Hematopoietic multipotent progenitor cell treated with erythropoietin and hydrocortisone succinate and interleukin-3 and kit ligand, for 6 days (in vitro differentiated cells): ENCODE measurements at regions not wholly inside any gene's neighbourhood (a gene's known extent, or its start where the extent isn't known, plus 50 kb on each side); places are given as distances from the start of the nearest gene placed in this dataset.
A peak's percentile ranks its signal among the peaks of the same experiment; 100 is the strongest.

ENCODE experiments used
- DNase-seq: peaks from one replicate; pipeline ENCODE4 v3.0.0-alpha.2; 2015

DNA sequence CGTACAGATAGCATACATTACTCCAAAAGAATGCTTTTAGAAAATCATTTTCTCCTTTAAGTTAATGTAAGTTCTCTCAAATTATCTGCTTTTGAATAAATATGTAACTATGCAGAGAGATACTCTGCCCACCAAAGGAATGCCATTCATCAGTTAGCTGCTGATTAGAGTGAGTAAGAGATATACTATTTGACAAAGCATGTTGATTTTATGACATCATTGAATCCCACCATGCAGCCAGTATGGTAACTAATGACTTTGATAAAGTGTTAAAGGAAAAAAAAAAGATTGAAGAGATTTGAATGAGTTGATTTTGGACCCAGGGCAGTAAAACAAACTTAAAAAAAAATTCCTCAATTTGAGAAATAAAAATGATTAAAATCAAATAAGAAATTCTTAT lies 521.5 kb downstream of the SLITRK6 start:
- no peak for DNase-seq

DNA sequence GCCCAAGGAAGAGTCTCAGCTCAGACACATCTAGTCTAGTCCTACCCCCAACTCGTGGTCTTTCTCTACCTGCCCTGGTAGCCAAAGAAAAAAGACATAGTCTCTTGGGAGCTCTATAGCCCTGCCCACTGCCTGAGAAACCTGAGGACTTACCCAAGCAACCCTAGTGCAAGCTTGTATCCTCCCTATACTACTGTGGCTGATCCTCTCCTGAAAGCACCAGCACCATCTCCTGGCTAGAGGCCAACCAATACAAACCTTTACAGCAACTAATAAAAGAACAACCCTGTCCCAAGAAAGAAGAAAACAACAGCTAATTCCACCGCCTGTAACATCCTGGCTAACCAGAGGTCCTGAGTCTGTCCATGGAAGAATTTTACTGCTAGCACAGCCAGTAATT lies 532.4 kb downstream of the SLITRK6 start:
- no peak for DNase-seq

DNA sequence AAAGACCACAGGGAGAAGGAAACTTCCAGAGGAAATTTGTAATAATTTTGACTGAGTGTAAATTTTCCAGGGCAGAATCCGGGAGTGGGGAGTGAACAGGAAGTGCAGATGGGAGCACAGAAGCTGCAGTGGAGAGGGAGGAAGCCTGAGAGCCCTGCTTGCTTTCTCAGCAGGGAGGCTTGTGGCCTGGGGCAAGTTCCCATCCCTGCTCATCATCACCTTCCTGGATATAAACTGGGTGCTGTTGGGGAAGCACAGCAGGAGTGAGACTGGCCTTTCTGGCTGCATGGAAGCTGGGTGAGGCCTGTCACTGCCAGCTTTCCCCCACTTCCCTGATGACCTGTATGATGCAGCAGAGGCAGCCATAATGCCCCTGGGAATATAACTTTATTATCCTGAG lies 532.9 kb downstream of the SLITRK6 start:
- DNase-seq: no peak

DNA sequence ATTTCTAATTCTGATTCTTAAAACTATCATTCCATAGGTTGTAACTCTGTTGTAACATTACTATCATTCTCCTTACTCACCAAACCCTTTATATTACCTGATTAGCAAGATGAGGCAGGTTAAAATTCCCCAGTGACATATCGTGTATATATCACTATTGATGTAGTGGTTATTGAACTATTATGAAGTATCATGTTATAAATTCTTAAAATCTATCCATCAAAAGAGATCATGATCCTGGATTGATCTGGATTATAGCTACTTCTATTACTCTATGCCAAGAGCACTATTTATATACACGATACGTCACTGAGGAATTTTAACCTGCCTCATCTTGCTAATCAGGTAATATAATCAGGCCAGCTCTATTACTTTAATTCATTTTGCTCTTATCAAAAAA lies 533.9 kb downstream of the SLITRK6 start:
- no peak for DNase-seq

DNA sequence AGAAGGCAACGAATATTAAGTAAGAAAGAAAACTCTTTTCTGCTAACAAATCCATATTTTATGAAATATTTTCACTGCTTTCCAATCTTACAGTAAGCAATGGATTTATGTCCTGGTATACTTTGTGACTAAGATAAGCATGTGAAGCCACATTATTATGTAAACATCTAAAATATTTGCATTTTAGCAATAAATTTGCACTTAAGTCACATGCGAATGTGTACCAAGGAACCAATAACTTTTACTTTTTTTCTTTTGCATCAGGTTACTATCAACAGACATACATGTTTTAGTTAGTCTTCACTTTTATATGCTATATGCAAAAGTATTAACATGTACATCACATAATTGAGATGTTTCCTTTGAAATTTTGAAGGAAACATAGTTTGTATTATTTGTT lies 536.7 kb downstream of the SLITRK6 start:
- no peak for DNase-seq

DNA sequence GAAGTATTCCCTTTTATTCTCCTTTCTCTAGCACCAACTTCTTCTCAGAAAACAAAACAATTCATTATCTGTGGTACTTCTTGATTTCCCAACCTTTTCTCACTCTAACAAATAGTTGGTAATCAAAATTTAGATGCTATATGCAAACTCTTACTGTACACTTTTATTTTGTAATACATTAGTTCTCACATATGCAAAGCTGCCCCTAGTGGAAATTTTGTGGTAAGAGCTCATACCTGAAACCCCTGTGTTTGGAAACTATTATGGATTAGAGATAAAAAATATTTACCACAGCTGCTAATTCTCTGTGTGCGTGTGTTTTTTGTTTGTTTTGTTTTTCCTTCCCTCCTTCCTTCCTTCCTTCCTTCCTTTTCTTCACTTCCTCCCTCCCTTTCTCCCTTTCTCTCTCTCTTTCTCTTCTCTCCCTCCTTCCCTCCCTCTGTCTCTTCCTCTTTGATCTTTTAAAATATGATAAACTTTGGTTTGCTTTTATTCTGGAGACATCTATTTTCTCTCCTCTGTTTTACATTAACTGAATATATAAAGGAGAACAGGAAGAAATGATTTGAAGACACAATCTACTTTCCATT lies 537.4 kb downstream of the SLITRK6 start:
- peak; percentile 46 for DNase-seq

DNA sequence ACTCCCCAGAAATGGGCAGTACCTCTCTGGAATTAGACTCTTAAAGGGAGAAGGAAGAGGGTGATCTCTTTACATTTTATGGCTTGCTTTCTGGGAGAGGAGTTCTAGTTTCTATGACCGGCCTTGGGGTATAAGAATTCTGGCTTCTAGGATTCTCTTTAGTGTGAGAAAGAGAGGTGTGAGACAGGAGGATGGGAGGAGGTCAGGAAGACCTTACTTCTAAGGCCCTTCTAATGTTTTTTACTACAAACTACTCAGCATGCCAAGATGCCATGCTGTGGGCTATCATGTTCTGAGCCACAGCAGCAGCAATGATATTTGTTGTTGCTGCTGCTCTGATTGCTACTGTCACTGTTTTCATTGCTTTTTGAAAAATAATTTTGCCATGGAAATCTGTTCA lies 538.3 kb downstream of the SLITRK6 start:
- no peak for DNase-seq

DNA sequence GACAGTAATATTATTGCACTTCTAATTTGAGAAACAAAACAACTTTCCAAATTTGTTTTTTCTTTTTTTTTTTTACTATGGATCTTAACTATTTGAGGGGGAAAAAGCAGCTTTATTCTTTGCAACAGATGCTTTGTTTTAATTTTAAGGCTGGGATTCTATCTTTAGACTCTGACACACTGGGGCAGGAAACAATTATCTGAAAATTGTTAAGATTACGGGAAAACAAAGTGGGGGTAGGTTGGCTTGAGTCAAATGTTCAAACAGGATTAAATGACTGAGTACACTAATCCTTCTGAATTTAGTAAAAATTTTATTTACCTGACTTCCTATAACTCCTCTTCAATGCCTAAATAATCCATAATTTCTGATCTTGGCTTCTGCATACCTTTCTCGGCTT lies 543.2 kb downstream of the SLITRK6 start:
- no peak for DNase-seq

DNA sequence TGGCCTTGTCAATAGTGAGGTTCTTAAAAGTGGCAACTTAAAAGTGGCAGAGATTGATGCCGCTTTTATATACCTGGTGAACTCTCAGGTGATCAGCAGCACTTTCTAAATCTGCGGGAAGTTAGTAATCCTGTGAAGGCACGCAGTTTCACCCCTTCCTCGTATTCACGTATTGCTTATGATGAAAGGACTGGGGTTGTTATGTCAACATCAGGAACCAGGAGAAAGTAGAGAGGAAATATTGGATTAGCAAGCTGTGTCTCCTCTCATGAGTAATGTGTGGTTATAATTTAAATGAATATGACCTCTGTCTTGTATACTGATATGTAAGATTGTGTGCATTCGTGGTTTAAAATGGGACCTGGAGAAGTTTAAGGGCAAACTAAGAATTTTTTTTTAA lies 544.6 kb downstream of the SLITRK6 start:
- DNase-seq: no peak

DNA sequence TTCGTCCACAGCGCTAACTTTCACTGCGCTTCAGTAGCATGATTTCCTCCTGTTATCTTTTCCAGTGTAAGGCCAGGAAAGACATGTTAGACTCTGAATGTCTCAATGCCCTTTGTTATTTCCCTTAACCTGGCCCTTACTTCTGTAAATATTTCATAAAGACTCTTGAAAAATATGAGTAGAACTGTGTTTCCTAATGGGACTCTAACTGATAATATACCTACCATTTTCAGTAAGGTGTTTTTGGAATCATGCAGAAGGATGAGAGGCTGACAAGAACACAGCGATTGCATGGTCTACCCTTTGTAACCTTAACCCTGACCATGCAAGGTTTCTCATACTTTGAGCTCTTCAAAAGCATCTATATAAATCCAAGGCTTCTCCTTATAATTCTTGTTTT lies 550.1 kb downstream of the SLITRK6 start:
- no peak for DNase-seq

DNA sequence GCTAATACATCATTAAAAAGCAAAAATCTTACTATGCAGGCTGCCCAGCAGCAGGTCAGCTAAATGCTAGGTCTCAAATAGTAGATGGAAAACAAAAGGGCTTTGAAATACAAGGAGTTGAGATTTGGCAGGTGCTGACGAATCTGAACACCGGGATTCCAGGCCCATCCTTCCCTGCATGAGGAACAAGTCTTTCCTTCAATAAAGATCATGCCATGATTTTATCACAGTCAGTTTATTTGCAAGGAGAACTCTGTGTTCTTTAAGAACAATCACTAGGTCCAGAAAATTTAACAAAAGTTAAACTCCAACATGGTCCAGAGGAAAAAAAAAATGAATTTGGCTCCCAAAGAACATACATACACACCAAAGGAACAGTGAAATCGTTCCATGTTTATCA lies 551.4 kb downstream of the SLITRK6 start:
- no peak for DNase-seq

DNA sequence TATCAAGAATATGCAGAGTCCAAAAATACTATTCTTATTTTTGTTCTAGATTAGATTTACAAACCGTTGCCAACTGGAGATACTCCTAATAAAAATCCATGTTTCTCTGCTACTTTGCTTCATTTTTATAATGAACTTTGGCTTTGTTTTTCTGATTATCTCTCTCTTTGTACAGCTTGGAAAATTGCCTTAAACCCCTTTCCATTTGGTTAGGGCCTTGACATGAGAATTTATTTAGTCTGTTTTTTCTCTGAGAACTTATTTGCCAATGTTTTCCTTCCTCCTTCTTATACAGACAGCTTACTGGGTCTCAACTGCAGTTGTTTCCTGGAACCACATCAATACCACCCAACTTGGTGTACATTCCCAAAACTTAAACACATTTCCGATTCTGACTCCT lies 555.4 kb downstream of the SLITRK6 start:
- DNase-seq: no peak

DNA sequence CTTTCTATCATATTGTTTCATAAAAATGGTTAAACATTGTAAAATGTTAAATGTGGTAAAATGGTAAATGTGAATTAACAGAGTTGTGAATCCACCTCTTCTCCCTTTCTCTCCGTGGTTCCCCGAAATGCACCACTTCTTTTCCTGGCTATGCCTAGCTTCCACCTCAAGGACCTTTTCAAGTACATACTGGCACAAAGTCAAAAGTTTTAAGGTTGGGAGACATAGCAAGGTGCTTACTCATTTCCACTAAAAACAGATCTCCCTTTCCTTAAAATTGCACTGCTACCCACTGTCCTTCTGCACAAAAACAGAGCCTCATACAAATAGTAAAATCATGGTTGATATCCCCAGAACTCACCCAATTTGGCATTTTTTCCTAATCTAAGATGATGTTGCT lies 558.2 kb downstream of the SLITRK6 start:
- no peak for DNase-seq

DNA sequence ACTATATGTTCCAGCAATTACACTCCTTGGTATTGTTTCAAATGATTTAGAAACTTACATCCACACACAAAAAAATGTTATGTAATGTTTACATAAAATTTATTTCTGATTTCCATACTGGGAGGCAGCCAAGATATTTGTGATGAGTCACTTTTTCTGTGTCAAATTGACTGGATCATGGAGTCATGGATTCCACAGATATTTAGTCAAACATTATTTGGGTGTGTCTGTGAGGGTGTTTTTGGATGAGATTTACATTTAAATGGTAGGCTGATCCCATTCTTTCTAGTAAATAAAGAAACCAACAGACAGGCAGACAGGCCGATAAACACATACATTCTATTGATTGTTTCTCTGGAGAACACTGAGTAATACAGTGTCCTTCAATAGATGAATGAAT lies 562.8 kb downstream of the SLITRK6 start:
- no peak for DNase-seq

DNA sequence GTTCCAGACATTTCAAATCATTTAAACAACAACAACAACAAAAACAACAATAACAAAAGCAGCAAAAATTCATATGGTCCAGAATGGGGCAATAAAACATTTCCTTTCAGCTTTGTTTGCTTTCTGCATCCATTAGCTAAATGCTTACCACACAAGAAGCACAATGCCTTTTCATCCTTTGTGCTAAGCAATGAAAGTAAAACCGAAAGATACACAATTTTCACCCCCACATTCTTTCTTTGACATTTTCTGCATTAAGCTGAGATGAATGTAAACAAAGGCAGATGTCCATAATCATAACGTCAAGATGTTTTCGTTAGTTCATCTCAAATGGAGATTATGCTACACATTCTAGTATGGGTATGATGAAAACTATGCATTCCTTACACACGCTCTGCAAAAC lies 568.5 kb downstream of the SLITRK6 start:
- DNase-seq: no peak

DNA sequence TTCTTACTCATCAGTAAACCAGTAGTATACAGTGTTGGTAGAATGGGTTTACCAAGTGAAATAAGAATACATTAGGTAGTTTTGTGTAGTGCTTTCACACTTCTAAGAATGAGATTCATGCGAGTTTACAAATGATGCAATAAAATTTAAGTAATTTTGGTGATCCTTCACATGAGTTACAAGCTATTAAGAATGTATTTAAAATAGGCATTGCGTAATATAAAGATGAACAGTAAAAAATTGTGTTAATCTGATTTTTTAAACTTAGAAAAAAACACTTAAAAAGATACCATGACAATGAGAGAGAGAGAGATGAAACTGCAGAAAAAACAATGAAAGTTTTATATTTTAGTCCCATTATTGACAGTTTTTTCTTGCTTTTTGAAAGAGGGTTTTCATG lies 570.5 kb downstream of the SLITRK6 start:
- DNase-seq: no peak

DNA sequence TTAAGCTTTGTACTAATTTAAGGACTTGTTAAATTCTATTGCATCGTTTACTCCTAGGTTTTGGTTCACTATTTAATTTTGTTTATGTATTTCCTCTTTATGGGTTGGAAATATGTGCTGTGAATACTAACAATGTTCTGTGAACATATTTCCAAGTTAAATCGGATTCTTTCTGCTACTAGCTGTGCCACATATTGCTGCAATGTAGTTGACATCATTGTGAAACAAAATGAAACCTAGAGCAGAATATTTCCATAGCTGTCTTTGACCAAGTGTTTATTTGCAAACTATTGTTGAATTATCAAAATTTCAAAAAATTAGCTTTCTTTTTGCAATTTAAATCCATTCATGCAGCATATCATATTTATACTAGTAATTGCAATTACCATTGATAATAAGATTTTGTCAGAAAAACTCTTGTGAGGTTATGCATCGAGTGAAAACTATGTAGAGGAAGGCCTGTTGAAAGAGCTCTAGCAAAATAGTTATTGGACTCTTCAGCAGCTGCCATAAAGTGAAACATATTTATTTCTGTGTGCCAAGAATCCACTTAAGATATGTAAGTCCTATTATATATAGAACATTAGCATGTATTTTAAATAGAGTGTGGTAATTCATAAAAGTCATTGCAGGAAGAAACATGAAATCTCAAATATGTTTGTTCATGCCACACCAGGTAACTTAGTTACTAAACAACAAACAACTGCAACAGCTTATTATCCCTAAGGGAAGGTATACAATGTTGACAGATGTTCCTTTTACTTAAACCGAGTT lies 575.1 kb downstream of the SLITRK6 start:
- no peak for DNase-seq

DNA sequence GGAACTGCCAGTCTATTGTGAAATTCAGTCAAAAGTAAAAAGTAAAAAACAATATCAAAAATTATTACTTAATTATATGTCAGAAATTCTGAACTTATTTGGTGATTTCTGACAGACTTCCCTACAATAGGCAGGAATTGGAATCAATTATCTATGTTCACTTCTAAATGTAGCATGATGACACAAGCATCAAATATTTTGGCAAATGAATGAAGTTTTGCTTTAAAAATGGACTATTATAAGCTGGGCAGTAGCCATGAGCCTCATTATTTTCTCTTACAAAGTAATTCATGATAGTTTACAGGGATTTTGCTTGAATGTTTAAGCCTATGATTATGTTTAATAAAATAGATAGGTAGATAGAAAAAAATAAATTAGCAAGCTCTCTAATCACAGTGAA lies 582.6 kb downstream of the SLITRK6 start:
- no peak for DNase-seq

DNA sequence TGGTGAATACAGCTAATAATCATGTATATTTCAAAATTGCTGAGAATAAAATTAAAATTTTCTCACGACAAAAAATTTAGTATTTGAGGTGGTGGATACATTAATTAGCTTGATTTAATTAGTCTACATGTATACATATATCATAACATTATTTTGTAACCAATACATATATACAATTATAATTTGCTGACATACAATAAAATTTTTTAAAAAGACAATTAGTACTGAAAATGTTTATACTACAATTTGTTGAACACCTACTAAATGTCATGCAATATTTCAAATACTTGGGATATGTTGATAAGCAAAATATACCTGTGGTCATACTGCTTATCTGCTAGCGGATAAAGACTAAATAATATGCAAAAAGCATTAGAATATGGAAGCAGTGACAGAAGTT lies 586.5 kb downstream of the SLITRK6 start:
- no peak for DNase-seq

DNA sequence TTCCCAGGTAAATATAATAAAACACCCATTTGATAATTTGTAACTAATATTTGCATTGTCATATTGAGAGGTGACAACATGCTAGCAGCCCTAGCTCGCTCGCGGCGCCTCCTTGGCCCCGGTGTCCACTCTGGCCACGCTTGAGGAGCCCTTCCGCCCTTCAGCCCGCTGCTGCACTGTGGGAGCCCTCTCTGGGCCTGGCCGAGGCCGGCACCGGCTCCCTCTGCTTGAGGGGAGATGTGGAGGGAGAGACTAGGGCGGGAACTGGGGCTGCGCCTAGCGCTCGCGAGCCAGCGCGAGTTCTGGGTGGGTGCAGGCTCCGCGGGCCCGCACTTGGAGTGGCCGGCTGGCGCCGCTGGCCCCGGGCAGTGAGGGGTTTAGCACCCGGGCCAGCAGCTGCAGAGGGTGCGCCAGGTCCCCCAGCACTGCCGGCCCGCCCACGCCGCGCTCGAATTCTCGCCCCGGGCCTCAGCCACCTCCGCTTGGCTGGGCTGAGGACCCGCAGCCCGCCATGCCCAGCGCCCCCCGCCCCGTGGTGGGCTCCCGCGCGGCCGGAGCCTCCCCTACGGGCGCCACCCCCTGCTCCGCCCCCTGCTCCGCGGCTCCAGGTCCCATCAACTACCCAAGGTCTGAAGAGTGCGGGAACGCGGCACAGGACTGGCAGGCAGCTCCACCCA lies 594.4 kb downstream of the SLITRK6 start:
- DNase-seq: no peak

DNA sequence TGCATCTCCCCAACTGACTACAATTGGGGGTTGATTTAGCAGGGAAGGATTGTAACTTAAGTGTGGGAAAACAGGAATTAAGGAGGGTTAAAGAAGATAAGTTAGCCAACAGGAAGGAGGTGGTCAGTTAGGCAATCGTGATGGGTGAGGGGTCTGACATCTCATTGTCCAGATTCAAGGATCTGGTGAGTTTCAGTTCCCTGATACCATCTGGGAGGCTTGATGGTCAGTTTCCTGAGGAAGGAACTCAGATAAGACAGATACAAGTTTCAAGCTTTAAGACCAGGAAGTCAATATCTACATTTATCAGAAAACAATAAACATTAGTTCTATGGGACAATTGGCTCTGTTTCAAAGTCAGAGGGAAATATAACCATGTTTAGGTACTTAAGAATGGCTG lies 601.8 kb downstream of the SLITRK6 start:
- peak; percentile 2 for DNase-seq

DNA sequence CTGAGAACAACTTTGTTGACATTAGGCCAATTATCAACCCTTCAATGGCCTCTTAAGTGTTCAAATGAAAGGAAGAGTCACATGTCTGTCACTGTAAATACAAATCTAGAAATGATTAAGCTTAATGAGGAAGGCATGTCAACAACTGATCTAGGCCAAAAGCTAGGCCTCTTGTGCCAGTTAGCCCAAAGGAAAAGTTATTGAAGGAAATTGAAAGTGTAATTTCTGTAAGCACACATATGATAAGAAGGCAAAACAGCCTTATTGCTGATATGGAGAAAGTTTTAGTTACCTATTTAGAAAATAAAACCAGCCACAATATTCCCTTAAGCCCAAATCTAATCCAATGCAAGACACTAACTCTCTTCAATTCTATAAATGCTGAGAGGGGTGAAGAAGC lies 604.7 kb downstream of the SLITRK6 start:
- DNase-seq: no peak

DNA sequence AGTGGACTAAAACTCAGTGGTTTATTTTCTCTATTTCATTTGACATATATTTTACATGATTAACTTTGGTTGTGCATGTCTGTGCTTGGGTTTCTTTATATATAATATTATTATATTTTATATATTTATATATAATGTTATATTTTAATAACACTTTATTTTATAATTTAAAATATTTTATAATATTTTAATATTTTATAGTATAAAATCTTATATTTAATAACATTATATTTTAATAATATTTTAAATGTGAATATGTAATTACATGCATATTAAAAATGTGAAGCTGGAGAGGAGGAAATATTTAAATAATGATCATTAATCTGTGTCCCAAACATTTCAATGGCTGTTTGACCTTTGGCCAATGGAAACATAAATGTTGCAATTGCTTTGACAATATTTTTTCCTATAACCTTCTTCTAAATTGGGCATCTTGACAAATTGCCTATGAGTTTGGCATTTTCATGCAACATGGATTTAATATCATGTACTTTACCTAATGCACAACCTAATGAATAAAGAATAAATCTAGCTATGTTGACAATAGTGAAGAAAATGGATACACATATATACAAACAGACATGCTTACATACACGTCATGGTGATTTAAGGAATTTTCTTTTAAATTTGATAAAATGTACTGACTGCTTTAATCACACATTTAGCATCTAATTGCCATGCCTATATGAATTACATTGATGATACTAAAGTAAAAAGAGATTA lies 607.1 kb downstream of the SLITRK6 start:
- no peak for DNase-seq
